ENCODE measurements at regions not wholly inside any gene's neighbourhood (a gene's known extent, or its start where the extent isn't known, plus 50 kb on each side); places are given as distances from the start of the nearest gene placed in this dataset.

- no peaks in the 10 kb centered on the region for H3K27me3 ChIP-seq (ENCODE audit: insufficient read depth, low read depth)
- H3K4me1 ChIP-seq (ENCODE audit: low read depth, poor library complexity, severe bottlenecking): no peaks in the 10 kb centered on the region
- no peak overlapping the region for H3K4me2 ChIP-seq
- TF ChIP-seq CTCF (conservative IDR thresholded peaks at IDR 0.05; ENCODE audit: low read depth, low read length): no peak
- H3K27ac ChIP-seq: no peak overlapping the region
- no peak overlapping the region for H2AFZ ChIP-seq (ENCODE audit: low read depth)
- H4K20me1 ChIP-seq (ENCODE audit: insufficient read depth): no peaks in the 10 kb centered on the region
- H3K79me2 ChIP-seq (ENCODE audit: insufficient read depth, low read depth): no peaks in the 10 kb centered on the region
- no peaks in the 10 kb centered on the region for H3K36me3 ChIP-seq (ENCODE audit: insufficient read depth)
- H3K4me3 ChIP-seq (IDR thresholded peaks at IDR 0.05; ENCODE audit: insufficient read depth, low read depth, low read length): no peak overlapping the region
- no peak overlapping the region for H3K9ac ChIP-seq
Observed at GRCh38 chr18:77550625-77551024, 301.0 kb downstream of the GALR1 start.

GRCh38 chr18:77551055-77551454 lies 301.4 kb downstream of the GALR1 start:
- Histone ChIP-seq H3K27ac (no peak overlapping the region), H3K4me2 (no peak overlapping the region), H3K9ac (no peak overlapping the region), H3K4me1 (ENCODE audit: low read depth, poor library complexity, severe bottlenecking) (no peaks in the 10 kb centered on the region), H3K4me3 (IDR thresholded peaks at IDR 0.05; ENCODE audit: insufficient read depth, low read depth, low read length) (no peak overlapping the region), H3K79me2 (ENCODE audit: insufficient read depth, low read depth) (no peaks in the 10 kb centered on the region), H3K27me3 (ENCODE audit: insufficient read depth, low read depth) (no peaks in the 10 kb centered on the region), H3K36me3 (ENCODE audit: insufficient read depth) (no peaks in the 10 kb centered on the region), H4K20me1 (ENCODE audit: insufficient read depth) (no peaks in the 10 kb centered on the region), H2AFZ (ENCODE audit: low read depth) (no peak overlapping the region)
- TF ChIP-seq CTCF (conservative IDR thresholded peaks at IDR 0.05; ENCODE audit: low read depth, low read length): no peak

GRCh38 chr18:77552945-77553344 lies 303.3 kb downstream of the GALR1 start:
- no peak overlapping the region for H3K4me3 ChIP-seq (IDR thresholded peaks at IDR 0.05; ENCODE audit: insufficient read depth, low read depth, low read length)
- H3K36me3 ChIP-seq (ENCODE audit: insufficient read depth): no peaks in the 10 kb centered on the region
- H2AFZ ChIP-seq (ENCODE audit: low read depth): no peak overlapping the region
- no peak overlapping the region for H3K9ac ChIP-seq
- no peak overlapping the region for H3K4me2 ChIP-seq
- H3K27me3 ChIP-seq (ENCODE audit: insufficient read depth, low read depth): no peaks in the 10 kb centered on the region
- no peak overlapping the region for H3K27ac ChIP-seq
- H4K20me1 ChIP-seq (ENCODE audit: insufficient read depth): no peaks in the 10 kb centered on the region
- H3K79me2 ChIP-seq (ENCODE audit: insufficient read depth, low read depth): no peaks in the 10 kb centered on the region
- H3K4me1 ChIP-seq (ENCODE audit: low read depth, poor library complexity, severe bottlenecking): no peaks in the 10 kb centered on the region
- no peak for TF ChIP-seq CTCF (conservative IDR thresholded peaks at IDR 0.05; ENCODE audit: low read depth, low read length)

GRCh38 chr18:77554061-77554460 lies 304.4 kb downstream of the GALR1 start:
- no peak overlapping the region for H3K4me2 ChIP-seq
- no peaks in the 10 kb centered on the region for H3K79me2 ChIP-seq (ENCODE audit: insufficient read depth, low read depth)
- H3K9ac ChIP-seq: no peak overlapping the region
- H2AFZ ChIP-seq (ENCODE audit: low read depth): no peak overlapping the region
- no peaks in the 10 kb centered on the region for H3K36me3 ChIP-seq (ENCODE audit: insufficient read depth)
- H3K4me1 ChIP-seq (ENCODE audit: low read depth, poor library complexity, severe bottlenecking): no peaks in the 10 kb centered on the region
- H3K27ac ChIP-seq: no peak overlapping the region
- TF ChIP-seq CTCF (conservative IDR thresholded peaks at IDR 0.05; ENCODE audit: low read depth, low read length): no peak
- H3K27me3 ChIP-seq (ENCODE audit: insufficient read depth, low read depth): no peaks in the 10 kb centered on the region
- no peak overlapping the region for H3K4me3 ChIP-seq (IDR thresholded peaks at IDR 0.05; ENCODE audit: insufficient read depth, low read depth, low read length)
- no peaks in the 10 kb centered on the region for H4K20me1 ChIP-seq (ENCODE audit: insufficient read depth)

Measured in KMS-11 (cell line).